ENCODE measurements at regions not wholly inside any gene's neighbourhood (a gene's known extent, or its start where the extent isn't known, plus 50 kb on each side); places are given as distances from the start of the nearest gene placed in this dataset.

- H3K79me2 ChIP-seq (ENCODE audit: control insufficient read depth, insufficient read depth, low read length), result no peaks in the 10 kb centered on the region
- no peak overlapping the region for H2AK5ac ChIP-seq (ENCODE audit: low read length)
- H3K79me1 ChIP-seq (ENCODE audit: low read length), result no peaks in the 10 kb centered on the region
- no peak overlapping the region for H3K23ac ChIP-seq (ENCODE audit: low read length)
- H3K9ac ChIP-seq (ENCODE audit: low read length), result no peak overlapping the region
- H3K56ac ChIP-seq (ENCODE audit: low read length), result no peak overlapping the region
- no peak overlapping the region for H3K4me3 ChIP-seq (ENCODE audit: low read length)
- no peak overlapping the region for H3K27ac ChIP-seq (ENCODE audit: low read depth, low read length)
- peak; percentile 78 for DNase-seq
- no peak overlapping the region for H3K18ac ChIP-seq (ENCODE audit: low read length)
- H3K4ac ChIP-seq (ENCODE audit: low read depth, low read length), result no peak overlapping the region
- no peak overlapping the region for H4K5ac ChIP-seq (ENCODE audit: low read length)
- no peak overlapping the region for H2BK120ac ChIP-seq (ENCODE audit: low read depth, low read length)
- H2BK15ac ChIP-seq (replicated peaks; ENCODE audit: low read depth), result no peak overlapping the region
- no peaks in the 10 kb centered on the region for H3K4me1 ChIP-seq (ENCODE audit: control insufficient read depth, low read depth, low read length)
- H3K27me3 ChIP-seq (ENCODE audit: insufficient read depth, low read length, poor library complexity), result no peaks in the 10 kb centered on the region
- no peak overlapping the region for H2BK5ac ChIP-seq (ENCODE audit: low read length)
- no peak overlapping the region for H4K8ac ChIP-seq (ENCODE audit: low read depth, low read length)
- H3K36me3 ChIP-seq (ENCODE audit: control insufficient read depth, insufficient read depth, low read length), result no peaks in the 10 kb centered on the region
- H3K4me2 ChIP-seq (ENCODE audit: low read length), result no peak overlapping the region
These were observed 125.9 kb downstream of the HTR1B start for GRCh38 chr6:77337392-77337791.

- Histone ChIP-seq H3K56ac (ENCODE audit: low read length) (no peak overlapping the region), H2BK120ac (ENCODE audit: low read depth, low read length) (no peak overlapping the region), H3K79me1 (ENCODE audit: low read length) (no peaks in the 10 kb centered on the region), H4K5ac (ENCODE audit: low read length) (no peak overlapping the region), H3K27me3 (ENCODE audit: insufficient read depth, low read length, poor library complexity) (no peaks in the 10 kb centered on the region), H3K4me2 (ENCODE audit: low read length) (no peak overlapping the region), H2AK5ac (ENCODE audit: low read length) (no peak overlapping the region), H3K4me1 (ENCODE audit: control insufficient read depth, low read depth, low read length) (no peaks in the 10 kb centered on the region), H3K27ac (ENCODE audit: low read depth, low read length) (no peak overlapping the region), H3K23ac (ENCODE audit: low read length) (no peak overlapping the region), H3K36me3 (ENCODE audit: control insufficient read depth, insufficient read depth, low read length) (no peaks in the 10 kb centered on the region), H4K8ac (ENCODE audit: low read depth, low read length) (no peak overlapping the region), H2BK5ac (ENCODE audit: low read length) (no peak overlapping the region), H2BK15ac (replicated peaks; ENCODE audit: low read depth) (no peak overlapping the region), H3K4ac (ENCODE audit: low read depth, low read length) (no peak overlapping the region), H3K18ac (ENCODE audit: low read length) (no peak overlapping the region), H3K4me3 (ENCODE audit: low read length) (no peak overlapping the region), H3K9ac (ENCODE audit: low read length) (no peak overlapping the region), H3K79me2 (ENCODE audit: control insufficient read depth, insufficient read depth, low read length) (no peaks in the 10 kb centered on the region)
- DNase-seq, result no peak
- no CpG with 5 or more reads among the region's 3 CpGs for WGBS (ENCODE audit: extremely low coverage, insufficient coverage, low lambda C conversion rate)
These were observed 129.2 kb downstream of the HTR1B start for GRCh38 chr6:77334093-77334492.

- Histone ChIP-seq H3K4me3 (ENCODE audit: low read length) (no peak overlapping the region), H3K18ac (ENCODE audit: low read length) (no peak overlapping the region), H2BK15ac (replicated peaks; ENCODE audit: low read depth) (no peak overlapping the region), H2BK120ac (ENCODE audit: low read depth, low read length) (no peak overlapping the region), H3K56ac (ENCODE audit: low read length) (no peak overlapping the region), H3K79me1 (ENCODE audit: low read length) (no peaks in the 10 kb centered on the region), H2BK5ac (ENCODE audit: low read length) (no peak overlapping the region), H3K36me3 (ENCODE audit: control insufficient read depth, insufficient read depth, low read length) (no peaks in the 10 kb centered on the region), H2AK5ac (ENCODE audit: low read length) (no peak overlapping the region), H4K8ac (ENCODE audit: low read depth, low read length) (no peak overlapping the region), H3K9ac (ENCODE audit: low read length) (no peak overlapping the region), H3K4me2 (ENCODE audit: low read length) (no peak overlapping the region), H3K27me3 (ENCODE audit: insufficient read depth, low read length, poor library complexity) (no peaks in the 10 kb centered on the region), H3K4ac (ENCODE audit: low read depth, low read length) (no peak overlapping the region), H3K79me2 (ENCODE audit: control insufficient read depth, insufficient read depth, low read length) (no peaks in the 10 kb centered on the region), H4K5ac (ENCODE audit: low read length) (no peak overlapping the region), H3K27ac (ENCODE audit: low read depth, low read length) (no peak overlapping the region), H3K4me1 (ENCODE audit: control insufficient read depth, low read depth, low read length) (no peaks in the 10 kb centered on the region), H3K23ac (ENCODE audit: low read length) (no peak overlapping the region)
- no CpG with 5 or more reads among the region's 15 CpGs for WGBS (ENCODE audit: extremely low coverage, insufficient coverage, low lambda C conversion rate)
- DNase-seq, result no peak
These were observed 130.2 kb downstream of the HTR1B start for GRCh38 chr6:77332915-77333623.

GRCh38 chr6:77326711-77327110 is 136.6 kb downstream of the HTR1B start:
- no peaks in the 10 kb centered on the region for H3K79me2 ChIP-seq (ENCODE audit: control insufficient read depth, insufficient read depth, low read length)
- WGBS (ENCODE audit: extremely low coverage, insufficient coverage, low lambda C conversion rate), result no CpG with 5 or more reads among the region's 3 CpGs
- H2BK5ac ChIP-seq (ENCODE audit: low read length), result no peak overlapping the region
- no peaks in the 10 kb centered on the region for H3K79me1 ChIP-seq (ENCODE audit: low read length)
- H2BK120ac ChIP-seq (ENCODE audit: low read depth, low read length), result no peak overlapping the region
- H3K27ac ChIP-seq (ENCODE audit: low read depth, low read length), result no peak overlapping the region
- no peak overlapping the region for H3K4ac ChIP-seq (ENCODE audit: low read depth, low read length)
- no peak overlapping the region for H2AK5ac ChIP-seq (ENCODE audit: low read length)
- H3K18ac ChIP-seq (ENCODE audit: low read length), result no peak overlapping the region
- DNase-seq, result no peak
- H2BK15ac ChIP-seq (replicated peaks; ENCODE audit: low read depth), result no peak overlapping the region
- H4K8ac ChIP-seq (ENCODE audit: low read depth, low read length), result no peak overlapping the region
- H3K4me1 ChIP-seq (ENCODE audit: control insufficient read depth, low read depth, low read length), result no peaks in the 10 kb centered on the region
- H3K27me3 ChIP-seq (ENCODE audit: insufficient read depth, low read length, poor library complexity), result no peaks in the 10 kb centered on the region
- no peak overlapping the region for H3K4me2 ChIP-seq (ENCODE audit: low read length)
- no peak overlapping the region for H3K9ac ChIP-seq (ENCODE audit: low read length)
- H3K56ac ChIP-seq (ENCODE audit: low read length), result no peak overlapping the region
- no peak overlapping the region for H4K5ac ChIP-seq (ENCODE audit: low read length)
- H3K23ac ChIP-seq (ENCODE audit: low read length), result no peak overlapping the region
- no peak overlapping the region for H3K4me3 ChIP-seq (ENCODE audit: low read length)
- no peaks in the 10 kb centered on the region for H3K36me3 ChIP-seq (ENCODE audit: control insufficient read depth, insufficient read depth, low read length)

GRCh38 chr6:77326029-77326428 is 137.3 kb downstream of the HTR1B start:
- Histone ChIP-seq H2BK15ac (replicated peaks; ENCODE audit: low read depth) (no peak overlapping the region), H3K79me2 (ENCODE audit: control insufficient read depth, insufficient read depth, low read length) (no peaks in the 10 kb centered on the region), H4K8ac (ENCODE audit: low read depth, low read length) (no peak overlapping the region), H3K4me1 (ENCODE audit: control insufficient read depth, low read depth, low read length) (no peaks in the 10 kb centered on the region), H3K18ac (ENCODE audit: low read length) (no peak overlapping the region), H3K23ac (ENCODE audit: low read length) (no peak overlapping the region), H4K5ac (ENCODE audit: low read length) (no peak overlapping the region), H3K27me3 (ENCODE audit: insufficient read depth, low read length, poor library complexity) (no peaks in the 10 kb centered on the region), H3K4me3 (ENCODE audit: low read length) (no peak overlapping the region), H2AK5ac (ENCODE audit: low read length) (no peak overlapping the region), H3K56ac (ENCODE audit: low read length) (no peak overlapping the region), H2BK5ac (ENCODE audit: low read length) (no peak overlapping the region), H3K4ac (ENCODE audit: low read depth, low read length) (no peak overlapping the region), H3K79me1 (ENCODE audit: low read length) (no peaks in the 10 kb centered on the region), H3K27ac (ENCODE audit: low read depth, low read length) (no peak overlapping the region), H3K36me3 (ENCODE audit: control insufficient read depth, insufficient read depth, low read length) (no peaks in the 10 kb centered on the region), H3K9ac (ENCODE audit: low read length) (no peak overlapping the region), H2BK120ac (ENCODE audit: low read depth, low read length) (no peak overlapping the region), H3K4me2 (ENCODE audit: low read length) (no peak overlapping the region)
- no peak for DNase-seq
- WGBS (ENCODE audit: extremely low coverage, insufficient coverage, low lambda C conversion rate), result no CpG with 5 or more reads among the region's 3 CpGs

GRCh38 chr6:77324866-77325265 is 138.4 kb downstream of the HTR1B start:
- no peak overlapping the region for H2BK120ac ChIP-seq (ENCODE audit: low read depth, low read length)
- H4K5ac ChIP-seq (ENCODE audit: low read length), result no peak overlapping the region
- no peak for DNase-seq
- no peak overlapping the region for H3K4me3 ChIP-seq (ENCODE audit: low read length)
- WGBS (ENCODE audit: extremely low coverage, insufficient coverage, low lambda C conversion rate), result no CpG with 5 or more reads among the region's 1 CpG
- H3K9ac ChIP-seq (ENCODE audit: low read length), result no peak overlapping the region
- H3K79me1 ChIP-seq (ENCODE audit: low read length), result no peaks in the 10 kb centered on the region
- no peak overlapping the region for H3K4ac ChIP-seq (ENCODE audit: low read depth, low read length)
- no peak overlapping the region for H2AK5ac ChIP-seq (ENCODE audit: low read length)
- no peak overlapping the region for H3K23ac ChIP-seq (ENCODE audit: low read length)
- H3K36me3 ChIP-seq (ENCODE audit: control insufficient read depth, insufficient read depth, low read length), result no peaks in the 10 kb centered on the region
- H4K8ac ChIP-seq (ENCODE audit: low read depth, low read length), result no peak overlapping the region
- H3K56ac ChIP-seq (ENCODE audit: low read length), result no peak overlapping the region
- no peak overlapping the region for H2BK15ac ChIP-seq (replicated peaks; ENCODE audit: low read depth)
- no peak overlapping the region for H2BK5ac ChIP-seq (ENCODE audit: low read length)
- H3K79me2 ChIP-seq (ENCODE audit: control insufficient read depth, insufficient read depth, low read length), result no peaks in the 10 kb centered on the region
- no peak overlapping the region for H3K4me2 ChIP-seq (ENCODE audit: low read length)
- H3K18ac ChIP-seq (ENCODE audit: low read length), result no peak overlapping the region
- H3K4me1 ChIP-seq (ENCODE audit: control insufficient read depth, low read depth, low read length), result no peaks in the 10 kb centered on the region
- H3K27me3 ChIP-seq (ENCODE audit: insufficient read depth, low read length, poor library complexity), result no peaks in the 10 kb centered on the region
- H3K27ac ChIP-seq (ENCODE audit: low read depth, low read length), result no peak overlapping the region

Data from mesendoderm (in vitro differentiated cells).